HCT116 (cell line): ENCODE measurements at regions not wholly inside any gene's neighbourhood (a gene's known extent, or its start where the extent isn't known, plus 50 kb on each side); places are given as distances from the start of the nearest gene placed in this dataset.

Experiments used
- ATAC-seq: fragments of 200-7000 bp; cut with Tn5 transposase; 2 replicates; pipeline ENCODE4 v1.9.1; 2020; ENCODE audit warnings: mild to moderate bottlenecking, moderate library complexity
- BruUV-seq: library from RNA; stranded (reverse); fragments of 400-500 nt; replicated peaks from 2 replicates; lab custom pipeline; 2021; lab: Mats Ljungman, UMichigan
- CTCF ChIA-PET: fragments of 300-600 bp; sonication (Branson Sonifier 250); formaldehyde crosslinking; loops from one replicate; lab custom pipeline; 2021; ENCODE audit warnings: antibody characterized with exemption; lab: Charles Lee
- POLR2A ChIA-PET: fragments of 300-600, 350-600 bp; sonication (Branson Sonifier 250); formaldehyde crosslinking; loops from one replicate; lab custom pipeline; 2021; ENCODE audit warnings: antibody characterized with exemption; lab: Charles Lee
- RAD21 ChIA-PET, 2 experiments: fragments of 300-600 bp; sonication (Branson Sonifier 250); formaldehyde crosslinking; loops; one replicate each; lab custom pipeline; 2023; ENCODE audit warnings: low total read pairs in 2 of 2; ENCODE audit not compliant: uncharacterized antibody in 2 of 2, unreplicated experiment in 2 of 2, low non-redundant PET in 1 of 2; lab: Charles Lee
- DNase-seq: peaks from one replicate; pipeline ENCODE4 v3.0.0-alpha.2; 2010; ENCODE audit warnings: low read depth, low spot score
- H2AFZ ChIP-seq: fragments of 200-600 bp; shearing (Covaris generic), sonication (generic); 2 replicates; pipeline ENCODE4 v1.6.1; 2017; ENCODE audit warnings: low read depth, mixed run types, mixed read lengths, antibody characterized with exemption, low read length; ENCODE audit not compliant: poor library complexity, severe bottlenecking
- H3K27ac ChIP-seq: 2 replicates; pipeline ENCODE4 v1.5.1; 2012; ENCODE audit warnings: low read depth, low read length
- H3K27me3 ChIP-seq: fragments of 200-600 bp; sonication (generic); 2 replicates; pipeline ENCODE4 v1.6.1; 2016; ENCODE audit warnings: mixed run types, low read length, mixed read lengths; ENCODE audit not compliant: insufficient read depth
- H3K36me3 ChIP-seq, 2 experiments: fragments of 200-500 bp in 1 of 2; fragments of 200-600 bp in 1 of 2; sonication (Bioruptor generic) in 1 of 2; sonication (generic) in 1 of 2; 2 replicates each; pipeline versions ENCODE4 v1.5.1 to v1.6.1; 2014 to 2016; ENCODE audit warnings: low read length in 2 of 2, inconsistent platforms in 1 of 2, mixed read lengths in 1 of 2, mixed run types in 1 of 2; ENCODE audit not compliant: insufficient read depth in 2 of 2, control insufficient read depth in 1 of 2
- H3K4me1 ChIP-seq, 2 experiments: fragments of 200-600 bp in 1 of 2; sonication (generic) in 1 of 2; 2 replicates each; pipeline versions ENCODE4 v1.5.1 to v1.6.1; 2012 to 2017; ENCODE audit warnings: low read length in 2 of 2, inconsistent platforms in 1 of 2, mild to moderate bottlenecking in 1 of 2, mixed read lengths in 1 of 2, mixed run types in 1 of 2, moderate library complexity in 1 of 2; ENCODE audit not compliant: insufficient read depth in 2 of 2, control insufficient read depth in 1 of 2
- H3K4me2 ChIP-seq: fragments of 200-600 bp; sonication (generic); 2 replicates; pipeline ENCODE4 v1.6.1; 2017; ENCODE audit warnings: mixed run types, low read length, mixed read lengths
- H3K4me3 ChIP-seq, 2 experiments: fragments of 200-600 bp in 1 of 2; sonication (generic) in 1 of 2; replicated peaks in 1 of 2; 2 replicates each; pipeline ENCODE4 v1.5.1; 2011 to 2016; ENCODE audit warnings: low read length in 2 of 2, control low read depth in 1 of 2, low read depth in 1 of 2, mild to moderate bottlenecking in 1 of 2, mixed read lengths in 1 of 2, mixed run types in 1 of 2
- H3K79me2 ChIP-seq: fragments of 200-600 bp; sonication (generic); 2 replicates; pipeline ENCODE4 v1.6.1; 2017; ENCODE audit warnings: mild to moderate bottlenecking, mixed run types, low read length, moderate library complexity, mixed read lengths; ENCODE audit not compliant: insufficient read depth
- H3K9ac ChIP-seq: fragments of 200-600 bp; sonication (generic); 2 replicates; pipeline ENCODE4 v1.6.1; 2016; ENCODE audit warnings: low read length, mixed read lengths
- H3K9me2 ChIP-seq: fragments of 200-600 bp; sonication (generic), shearing (Covaris generic); 2 replicates; pipeline ENCODE4 v1.6.1; 2017; ENCODE audit warnings: mixed run types, mild to moderate bottlenecking, moderate library complexity; ENCODE audit not compliant: insufficient read depth
- H3K9me3 ChIP-seq, 2 experiments: fragments of 200-500 bp in 1 of 2; fragments of 200-600 bp in 1 of 2; sonication (Bioruptor generic) in 1 of 2; sonication (generic) in 1 of 2; 2 replicates each; pipeline ENCODE4 v1.6.1; 2014 to 2017; ENCODE audit warnings: low read length in 2 of 2, mixed read lengths in 2 of 2, inconsistent platforms in 1 of 2, low read depth in 1 of 2, mild to moderate bottlenecking in 1 of 2, mixed run types in 1 of 2, moderate library complexity in 1 of 2; ENCODE audit not compliant: control insufficient read depth in 1 of 2, insufficient read depth in 1 of 2
- H4K20me1 ChIP-seq: fragments of 200-600 bp; sonication (generic), shearing (Covaris generic); 2 replicates; pipeline ENCODE4 v1.6.1; 2017; ENCODE audit warnings: mixed run types, mild to moderate bottlenecking, moderate library complexity; ENCODE audit not compliant: insufficient read depth
- CEBPB ChIP-seq: IDR thresholded peaks from 2 replicates; pipeline ENCODE4 v1.6.1; 2012; ENCODE audit warnings: low read depth
- CTCF ChIP-seq, 3 experiments: fragments of 200-600 bp in 1 of 3; sonication (generic) in 1 of 3; IDR thresholded peaks in 2 of 3; conservative IDR thresholded peaks in 1 of 3; 2 replicates each; pipeline ENCODE4 v1.5.1; 2012 to 2017; ENCODE audit warnings: low read depth in 2 of 3, low read length in 2 of 3, antibody characterized with exemption in 1 of 3, borderline replicate concordance in 1 of 3, control low read depth in 1 of 3, mild to moderate bottlenecking in 1 of 3, mixed read lengths in 1 of 3, mixed run types in 1 of 3, moderate library complexity in 1 of 3; ENCODE audit not compliant: insufficient read depth in 1 of 3
- EGR1 ChIP-seq: IDR thresholded peaks from 2 replicates; pipeline ENCODE4 v1.6.1; 2012; ENCODE audit warnings: low read depth
- EZH2 ChIP-seq: fragments of 200-600 bp; sonication (generic); IDR thresholded peaks from 2 replicates; pipeline ENCODE4 v1.6.1; 2017; ENCODE audit warnings: antibody characterized with exemption, mixed run types
- EZH2phosphoT487 ChIP-seq: fragments of 200-600 bp; IDR thresholded peaks from 2 replicates; pipeline ENCODE4 v1.6.1; 2018; ENCODE audit warnings: antibody characterized with exemption, borderline replicate concordance
- JUND ChIP-seq: IDR thresholded peaks from 2 replicates; pipeline ENCODE4 v1.6.1; 2012
- POLR2AphosphoS5 ChIP-seq: IDR thresholded peaks from 2 replicates; pipeline ENCODE4 v1.6.1; 2011; ENCODE audit warnings: mild to moderate bottlenecking, low read depth, low read length, moderate library complexity
- REST ChIP-seq: IDR thresholded peaks from 2 replicates; pipeline ENCODE4 v1.6.1; 2012; ENCODE audit warnings: low read depth
- SIN3A ChIP-seq: IDR thresholded peaks from 2 replicates; pipeline ENCODE4 v1.6.1; 2012; ENCODE audit warnings: low read depth
- TCF7L2 ChIP-seq: IDR thresholded peaks from 2 replicates; pipeline ENCODE4 v1.7.0; 2011; ENCODE audit warnings: borderline replicate concordance, inconsistent platforms; ENCODE audit not compliant: insufficient read depth, insufficient read length; ENCODE audit errors: extremely low read depth
- YY1 ChIP-seq: IDR thresholded peaks from 2 replicates; pipeline ENCODE4 v1.6.1; 2011; ENCODE audit warnings: low read length, low read depth, moderate library complexity, mild to moderate bottlenecking; ENCODE audit not compliant: insufficient replicate concordance; ENCODE audit errors: extremely low read depth
- ZFX ChIP-seq: fragments of 450-650 bp; IDR thresholded peaks from 2 replicates; pipeline ENCODE4 v1.6.1; 2017
- intact Hi-C: fragments of 100-400 bp; cut with micrococcal nuclease; formaldehyde crosslinking; loops from 2 replicates; pipeline ENCODE4 v1.10.0; 2022
- TF ChIP-seq, protein P1 (sequence below): IDR thresholded peaks from 2 replicates; pipeline ENCODE4 v1.6.1; 2011; ENCODE audit warnings: mild to moderate bottlenecking, low read length, moderate library complexity; ENCODE audit not compliant: insufficient replicate concordance; ENCODE audit errors: extremely low read depth

DNA sequence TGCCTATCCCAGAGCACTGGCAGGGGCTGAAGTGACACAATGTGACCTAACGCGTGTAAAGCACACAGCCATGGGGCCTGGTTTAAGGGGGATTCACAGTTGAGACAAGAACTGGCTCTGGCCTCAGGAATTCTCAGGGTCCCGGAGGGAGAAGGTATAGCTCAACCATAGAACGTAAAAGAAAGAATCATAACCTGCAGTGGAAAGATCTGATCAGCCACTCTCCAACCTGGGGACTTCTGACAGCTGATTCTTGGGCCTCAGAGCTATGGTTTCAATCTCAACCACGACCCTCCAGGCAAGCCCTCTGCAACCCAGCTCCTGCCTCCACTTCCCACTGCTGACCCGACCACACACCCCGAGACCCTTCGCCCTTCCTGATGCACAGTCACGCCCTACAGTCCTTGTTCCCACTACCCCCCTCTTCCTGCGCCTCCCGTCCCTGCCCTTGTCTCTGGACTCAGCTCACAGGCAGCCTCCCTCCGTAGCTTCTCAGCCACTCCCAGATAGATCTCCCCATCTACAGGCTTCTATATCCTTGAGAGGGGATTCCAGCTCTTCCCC, 245.2 kb downstream of the BUB3 start:
- TF ChIP-seq CEBPB, result no peak
- TF ChIP-seq YY1, result no peak
- TF ChIP-seq EZH2phosphoT487, result no peak
- no peak for TF ChIP-seq JUND
- TF ChIP-seq EGR1, result no peak
- TF ChIP-seq, protein P1, sequence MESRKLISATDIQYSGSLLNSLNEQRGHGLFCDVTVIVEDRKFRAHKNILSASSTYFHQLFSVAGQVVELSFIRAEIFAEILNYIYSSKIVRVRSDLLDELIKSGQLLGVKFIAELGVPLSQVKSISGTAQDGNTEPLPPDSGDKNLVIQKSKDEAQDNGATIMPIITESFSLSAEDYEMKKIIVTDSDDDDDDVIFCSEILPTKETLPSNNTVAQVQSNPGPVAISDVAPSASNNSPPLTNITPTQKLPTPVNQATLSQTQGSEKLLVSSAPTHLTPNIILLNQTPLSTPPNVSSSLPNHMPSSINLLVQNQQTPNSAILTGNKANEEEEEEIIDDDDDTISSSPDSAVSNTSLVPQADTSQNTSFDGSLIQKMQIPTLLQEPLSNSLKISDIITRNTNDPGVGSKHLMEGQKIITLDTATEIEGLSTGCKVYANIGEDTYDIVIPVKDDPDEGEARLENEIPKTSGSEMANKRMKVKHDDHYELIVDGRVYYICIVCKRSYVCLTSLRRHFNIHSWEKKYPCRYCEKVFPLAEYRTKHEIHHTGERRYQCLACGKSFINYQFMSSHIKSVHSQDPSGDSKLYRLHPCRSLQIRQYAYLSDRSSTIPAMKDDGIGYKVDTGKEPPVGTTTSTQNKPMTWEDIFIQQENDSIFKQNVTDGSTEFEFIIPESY, result no peak
- TF ChIP-seq ZFX, result no peak
- no peak for TF ChIP-seq TCF7L2
- TF ChIP-seq REST, result no peak
- no peak for TF ChIP-seq POLR2AphosphoS5
- no peak for TF ChIP-seq CTCF (IDR thresholded peaks at IDR 0.05 in 2 of 3, conservative IDR thresholded peaks at IDR 0.05 in 1 of 3; ENCODE audit: borderline replicate concordance in 1 of 3, insufficient read depth in 1 of 3, low read depth in 2 of 3, low read length in 2 of 3)
- no peak for TF ChIP-seq EZH2
- no peak for TF ChIP-seq SIN3A
- TF ChIP-seq, all 23 proteins: peak for 0
- Histone ChIP-seq H3K4me3 (no peak overlapping the region), H3K9me2 (no peaks in the 10 kb centered on the region), H3K4me1 (no peaks in the 10 kb centered on the region), H3K79me2 (no peaks in the 10 kb centered on the region), H3K9me3 (peaks cover 9 to 10% of the 10 kb centered on the region in 2 experiments; a peak in 3 of 4 replicates), H3K36me3 (no peaks in the 10 kb centered on the region), H3K27ac (no peak overlapping the region), H4K20me1 (no peaks in the 10 kb centered on the region), H3K9ac (no peak overlapping the region), H3K27me3 (no peaks in the 10 kb centered on the region), H3K4me2 (no peak overlapping the region), H2AFZ (no peak overlapping the region)
- no peak for ATAC-seq
- CTCF ChIA-PET, result no interaction called here
- BruUV-seq, result no TSS peak
- DNase-seq, result no peak
- POLR2A ChIA-PET, result no interaction called here
- RAD21 ChIA-PET, result no interaction called here
- intact Hi-C loops, result no loop called here
